Endothelial cell of umbilical vein (primary cell): ENCODE measurements at regions not wholly inside any gene's neighbourhood (a gene's known extent, or its start where the extent isn't known, plus 50 kb on each side); places are given as distances from the start of the nearest gene placed in this dataset. TPM values are rescaled to one million over a fixed set of nuclear protein-coding genes. Genes with fewer than 3 reads are reported as not detected.

Experiments
- BruUV-seq: library from RNA; stranded (reverse); fragments of 400-500 nt; replicated peaks from 2 replicates; lab custom pipeline; 2021; lab: Mats Ljungman, UMichigan
- CTCF ChIA-PET: fragments of 300-600, 350-600 bp; sonication (Branson Sonifier 250); formaldehyde crosslinking; loops from one replicate; lab custom pipeline; 2021; ENCODE audit warnings: antibody characterized with exemption, inconsistent platforms; lab: Charles Lee
- POLR2A ChIA-PET: fragments of 300-600, 350-600 bp; sonication (Branson Sonifier 250); formaldehyde crosslinking; loops from one replicate; lab custom pipeline; 2021; ENCODE audit warnings: antibody characterized with exemption, inconsistent platforms; lab: Charles Lee
- DNase-seq: peaks from one replicate; pipeline ENCODE4 v3.0.0-alpha.2; 2011; ENCODE audit warnings: low read depth, low spot score
- FAIRE-seq: peaks from 2 replicates; lab custom pipeline; 2011; peaks lifted over from hg19 to GRCh38; lab: Jason Lieb, UNC
- H2AFZ ChIP-seq: 2 replicates; pipeline ENCODE4 v1.6.0; 2012; ENCODE audit warnings: low read depth, low read length, control low read depth, inconsistent platforms
- H3K27ac ChIP-seq: 2 replicates; pipeline ENCODE4 v1.5.1; 2011; ENCODE audit warnings: low read depth, mild to moderate bottlenecking, control low read depth, low read length, moderate library complexity; ENCODE audit not compliant: insufficient read depth
- H3K27me3 ChIP-seq, 2 experiments: 2 replicates each; pipeline versions ENCODE4 v1.6.0 to v1.6.1; 2011; ENCODE audit warnings: low read length in 2 of 2, mixed read lengths in 1 of 2; ENCODE audit not compliant: control insufficient read depth in 2 of 2, insufficient read depth in 2 of 2
- H3K36me3 ChIP-seq, 2 experiments: 2 replicates in 1 of 2; 3 replicates in 1 of 2; pipeline ENCODE4 v1.5.1; 2011; ENCODE audit warnings: low read length in 2 of 2, mild to moderate bottlenecking in 1 of 2, moderate library complexity in 1 of 2; ENCODE audit not compliant: control insufficient read depth in 2 of 2, insufficient read depth in 2 of 2; ENCODE audit errors: extremely low read depth in 1 of 2
- H3K4me1 ChIP-seq: 3 replicates; pipeline ENCODE4 v1.5.1; 2011; ENCODE audit warnings: mild to moderate bottlenecking, low read length; ENCODE audit not compliant: control insufficient read depth, insufficient read depth; ENCODE audit errors: extremely low read depth
- H3K4me2 ChIP-seq: 2 replicates; pipeline ENCODE4 v1.6.1; 2011; ENCODE audit warnings: low read length, control low read depth, mixed read lengths; ENCODE audit not compliant: insufficient read depth
- H3K4me3 ChIP-seq, 3 experiments: fragments of 200-600 bp in 1 of 3; sonication (generic), shearing (Covaris generic) in 1 of 3; replicated peaks in 1 of 3; 2 replicates each; pipeline ENCODE4 v1.5.1; 2011 to 2016; ENCODE audit warnings: control low read depth in 3 of 3, low read length in 3 of 3, mild to moderate bottlenecking in 2 of 3, inconsistent platforms in 1 of 3, low read depth in 1 of 3, moderate library complexity in 1 of 3; ENCODE audit not compliant: insufficient read depth in 1 of 3
- H3K79me2 ChIP-seq: 2 replicates; pipeline ENCODE4 v1.6.0; 2012; ENCODE audit warnings: low read length, inconsistent platforms; ENCODE audit not compliant: control insufficient read depth, insufficient read depth
- H3K9ac ChIP-seq: replicated peaks from 2 replicates; pipeline ENCODE3; 2011; ENCODE audit warnings: low read length, control low read depth; ENCODE audit not compliant: insufficient read depth; ENCODE audit errors: extremely low read depth
- H3K9me1 ChIP-seq: replicated peaks from 3 replicates; pipeline ENCODE4 v1.6.0; 2011; ENCODE audit warnings: mild to moderate bottlenecking, low read length; ENCODE audit not compliant: control insufficient read depth, insufficient read depth; ENCODE audit errors: extremely low read depth
- H3K9me3 ChIP-seq: replicated peaks from 2 replicates; pipeline ENCODE4 v1.5.1; 2012; ENCODE audit warnings: low read length, inconsistent platforms; ENCODE audit not compliant: control insufficient read depth, insufficient read depth
- H4K20me1 ChIP-seq: replicated peaks from 2 replicates; pipeline ENCODE3; 2011; ENCODE audit warnings: mild to moderate bottlenecking, low read length; ENCODE audit not compliant: control insufficient read depth, insufficient read depth; ENCODE audit errors: extremely low read depth
- EZH2 ChIP-seq: IDR thresholded peaks from 2 replicates; pipeline ENCODE4 v1.6.1; 2012; ENCODE audit warnings: borderline replicate concordance, low read depth, mild to moderate bottlenecking, moderate library complexity, low read length, inconsistent platforms; ENCODE audit not compliant: severe bottlenecking
- FOS ChIP-seq: IDR thresholded peaks from 2 replicates; pipeline ENCODE4 v1.6.1; 2011; ENCODE audit warnings: mild to moderate bottlenecking, low read length, moderate library complexity, borderline replicate concordance; ENCODE audit not compliant: insufficient read depth
- GATA2 ChIP-seq: IDR thresholded peaks from 2 replicates; pipeline ENCODE4 v1.7.0; 2011; ENCODE audit warnings: low read depth, mild to moderate bottlenecking, moderate library complexity, mixed read lengths, low read length; ENCODE audit not compliant: insufficient read length, insufficient read depth
- JUN ChIP-seq: IDR thresholded peaks from 2 replicates; pipeline ENCODE4 v1.6.1; 2011; ENCODE audit warnings: borderline replicate concordance, low read depth; ENCODE audit not compliant: insufficient read length, insufficient read depth
- MYC ChIP-seq: IDR thresholded peaks from one replicate; pipeline ENCODE4 v1.6.1; 2011; ENCODE audit warnings: mild to moderate bottlenecking, low read depth, low read length
- POLR2A ChIP-seq: IDR thresholded peaks from 2 replicates; pipeline ENCODE4 v1.6.1; 2012; ENCODE audit warnings: low read depth, mild to moderate bottlenecking, control low read depth, low read length
- POLR2AphosphoS5 ChIP-seq: IDR thresholded peaks from 2 replicates; pipeline ENCODE4 v1.6.1; 2012; ENCODE audit warnings: low read depth, mild to moderate bottlenecking, control low read depth, low read length, moderate library complexity; ENCODE audit not compliant: insufficient read depth
- dilution Hi-C: fragments of 300-500 bp; cut with MboI; formaldehyde crosslinking; loops from one replicate; pipeline ENCODE4 v1.15.0; 2019; ENCODE audit warnings: low sequenced_read_pairs; ENCODE audit not compliant: extremely low pct_ligation_motif_present
- intact Hi-C: fragments of 100-400 bp; cut with micrococcal nuclease; formaldehyde crosslinking; loops from one replicate; pipeline ENCODE4 v1.10.0; 2022
- small RNA-seq: library from RNA; depleted of rRNA; stranded (forward); fragments of <200 nt; gene quantifications from one replicate; pipeline ENCODE3, GENCODE V24; 2012; ENCODE audit warnings: low replicate concordance, low read depth; ENCODE audit not compliant: insufficient read depth, insufficient read length
- TF ChIP-seq, protein P1 (sequence below): IDR thresholded peaks from 2 replicates; pipeline ENCODE4 v1.6.1; 2011; ENCODE audit not compliant: insufficient read depth, insufficient read length
- TF ChIP-seq, protein P2 (sequence below), 2 donors: IDR thresholded peaks; 1 replicate in 1 of 2; 2 replicates in 1 of 2; pipeline ENCODE4 v1.5.1; 2011; ENCODE audit warnings: low read length in 2 of 2, mild to moderate bottlenecking in 2 of 2, moderate library complexity in 2 of 2, control low read depth in 1 of 2, inconsistent platforms in 1 of 2, low read depth in 1 of 2; ENCODE audit not compliant: insufficient read depth in 1 of 2; ENCODE audit errors: extremely low read depth in 1 of 2

DNA sequence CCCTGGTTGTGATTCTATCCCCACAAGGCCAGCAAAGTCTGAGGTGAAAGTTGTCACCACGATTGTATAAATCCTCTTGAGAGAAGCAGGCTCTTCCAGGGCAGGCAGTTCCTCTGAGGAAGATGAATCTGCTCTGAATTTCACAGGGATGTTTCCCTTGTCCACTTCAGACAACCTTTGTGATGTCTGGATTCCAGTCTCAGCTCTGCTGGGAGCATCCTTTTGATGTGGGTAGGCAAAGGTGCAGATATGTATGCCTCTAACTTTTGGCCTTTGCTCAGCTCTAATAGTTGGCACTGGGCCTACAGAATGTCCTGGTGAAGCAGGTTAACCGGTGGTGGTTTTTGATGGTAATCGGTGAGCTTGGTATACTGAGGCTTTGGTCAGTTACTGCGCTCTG, 50.6 kb upstream of the WDR1 start:
- dilution Hi-C loops: loop anchor here (25.0 kb wide), 1 partner anchor 370 kb away; no protein-coding TSS in a partner anchor
- FAIRE-seq (no peak), DNase-seq (no peak)
- TF ChIP-seq, protein P1, sequence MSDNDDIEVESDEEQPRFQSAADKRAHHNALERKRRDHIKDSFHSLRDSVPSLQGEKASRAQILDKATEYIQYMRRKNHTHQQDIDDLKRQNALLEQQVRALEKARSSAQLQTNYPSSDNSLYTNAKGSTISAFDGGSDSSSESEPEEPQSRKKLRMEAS: no peak
- TF ChIP-seq POLR2A (no peak), EZH2 (no peak), FOS (no peak), MYC (no peak), POLR2AphosphoS5 (no peak), GATA2 (no peak), JUN (no peak)
- TF ChIP-seq, protein P2, sequence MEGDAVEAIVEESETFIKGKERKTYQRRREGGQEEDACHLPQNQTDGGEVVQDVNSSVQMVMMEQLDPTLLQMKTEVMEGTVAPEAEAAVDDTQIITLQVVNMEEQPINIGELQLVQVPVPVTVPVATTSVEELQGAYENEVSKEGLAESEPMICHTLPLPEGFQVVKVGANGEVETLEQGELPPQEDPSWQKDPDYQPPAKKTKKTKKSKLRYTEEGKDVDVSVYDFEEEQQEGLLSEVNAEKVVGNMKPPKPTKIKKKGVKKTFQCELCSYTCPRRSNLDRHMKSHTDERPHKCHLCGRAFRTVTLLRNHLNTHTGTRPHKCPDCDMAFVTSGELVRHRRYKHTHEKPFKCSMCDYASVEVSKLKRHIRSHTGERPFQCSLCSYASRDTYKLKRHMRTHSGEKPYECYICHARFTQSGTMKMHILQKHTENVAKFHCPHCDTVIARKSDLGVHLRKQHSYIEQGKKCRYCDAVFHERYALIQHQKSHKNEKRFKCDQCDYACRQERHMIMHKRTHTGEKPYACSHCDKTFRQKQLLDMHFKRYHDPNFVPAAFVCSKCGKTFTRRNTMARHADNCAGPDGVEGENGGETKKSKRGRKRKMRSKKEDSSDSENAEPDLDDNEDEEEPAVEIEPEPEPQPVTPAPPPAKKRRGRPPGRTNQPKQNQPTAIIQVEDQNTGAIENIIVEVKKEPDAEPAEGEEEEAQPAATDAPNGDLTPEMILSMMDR (IDR thresholded peaks at IDR 0.05; ENCODE audit: extremely low read depth in 1 of 2, insufficient read depth in 1 of 2, low read depth in 1 of 2, low read length in 2 of 2): no peak
- H3K27me3 ChIP-seq: no peaks in the 10 kb centered on the region
- ChIA-PET POLR2A (no interaction called here), CTCF (interaction anchor here (1.2 to 1.8 kb wide), 6 partner anchors 9 to 381 kb away, joined by 3 to 11 read pairs (median 4); partner anchors contain the start of gene ZNF518B)
- no peak overlapping the region for H3K27ac ChIP-seq
- no peaks in the 10 kb centered on the region for H3K36me3 ChIP-seq
- intact Hi-C loops: no loop called here
- H3K9me1 ChIP-seq: no peaks in the 10 kb centered on the region
- no peaks in the 10 kb centered on the region for H4K20me1 ChIP-seq
- no peaks in the 10 kb centered on the region for H3K9me3 ChIP-seq
- no TSS peak for BruUV-seq
- H3K79me2 ChIP-seq: no peaks in the 10 kb centered on the region
- no peak overlapping the region for H3K9ac ChIP-seq
- H3K4me3 ChIP-seq: no peak overlapping the region
- H3K4me1 ChIP-seq: peaks cover 2% of the 10 kb centered on the region
- H3K4me2 ChIP-seq: no peak overlapping the region
- H2AFZ ChIP-seq: no peak overlapping the region

Small RNA genes in the stretch of these regions (small RNA-seq; reads per million reads assigned to genes)
- gene AC006499.8: not detected
